HEK293T (cell line): ENCODE measurements at regions not wholly inside any gene's neighbourhood (a gene's known extent, or its start where the extent isn't known, plus 50 kb on each side); places are given as distances from the start of the nearest gene placed in this dataset.

Experiments
- CTCF ChIA-PET: fragments of 350-600 bp; formaldehyde crosslinking; extraction: SDS; loops from one replicate; lab custom pipeline; 2021; ENCODE audit warnings: antibody characterized with exemption, inconsistent platforms; lab: Yijun Ruan, JAX
- POLR2A ChIA-PET: fragments of 350-600 bp; formaldehyde crosslinking; extraction: SDS; loops from one replicate; lab custom pipeline; 2020; ENCODE audit warnings: antibody characterized with exemption, inconsistent platforms; lab: Yijun Ruan, JAX
- DNase-seq: peaks from one replicate; pipeline ENCODE4 v3.0.0; 2012; ENCODE audit warnings: mixed read lengths; ENCODE audit errors: extremely low spot score
- ARNT ChIP-seq: fragments of 450-650 bp; IDR thresholded peaks from 2 replicates; pipeline ENCODE4 v1.6.1; 2017; ENCODE audit warnings: mild to moderate bottlenecking
- BHLHE40 ChIP-seq: fragments of 450-650 bp; IDR thresholded peaks from 2 replicates; pipeline ENCODE4 v1.6.1; 2016; ENCODE audit warnings: mild to moderate bottlenecking, moderate library complexity, borderline replicate concordance
- CTBP1 ChIP-seq: fragments of 450-650 bp; IDR thresholded peaks from 2 replicates; pipeline ENCODE4 v1.6.1; 2016; ENCODE audit warnings: borderline replicate concordance
- ELF4 ChIP-seq: fragments of 450-650 bp; IDR thresholded peaks from 2 replicates; pipeline ENCODE4 v1.6.1; 2017; ENCODE audit warnings: antibody characterized with exemption
- FOXA1 ChIP-seq: fragments of 450-650 bp; IDR thresholded peaks from 2 replicates; pipeline ENCODE4 v1.6.1; 2016; ENCODE audit warnings: mild to moderate bottlenecking
- FOXK2 ChIP-seq: fragments of 450-650 bp; IDR thresholded peaks from 2 replicates; pipeline ENCODE4 v1.6.1; 2016; ENCODE audit warnings: mild to moderate bottlenecking
- FOXM1 ChIP-seq: fragments of 450-650 bp; IDR thresholded peaks from 2 replicates; pipeline ENCODE4 v1.6.1; 2017; ENCODE audit warnings: mild to moderate bottlenecking, borderline replicate concordance
- HDGF ChIP-seq: fragments of 450-650 bp; IDR thresholded peaks from 2 replicates; pipeline ENCODE4 v1.6.1; 2017; ENCODE audit warnings: antibody characterized with exemption, borderline replicate concordance
- L3MBTL2 ChIP-seq: fragments of 450-650 bp; conservative IDR thresholded peaks from 2 replicates; pipeline ENCODE4 v1.6.1; 2016; ENCODE audit warnings: mild to moderate bottlenecking
- LEF1 ChIP-seq: fragments of 450-650 bp; IDR thresholded peaks from 2 replicates; pipeline ENCODE4 v1.6.1; 2017; ENCODE audit warnings: mild to moderate bottlenecking, borderline replicate concordance
- NFRKB ChIP-seq: fragments of 450-650 bp; IDR thresholded peaks from 2 replicates; pipeline ENCODE4 v1.6.1; 2016; ENCODE audit warnings: mild to moderate bottlenecking, moderate library complexity
- PKNOX1 ChIP-seq: fragments of 450-650 bp; IDR thresholded peaks from 2 replicates; pipeline ENCODE4 v1.6.1; 2016
- SP1 ChIP-seq: fragments of 450-650 bp; IDR thresholded peaks from 2 replicates; pipeline ENCODE4 v1.6.1; 2017
- SUZ12 ChIP-seq: fragments of 450-650 bp; IDR thresholded peaks from 2 replicates; pipeline ENCODE4 v1.6.1; 2016; ENCODE audit warnings: mild to moderate bottlenecking
- TARDBP ChIP-seq: fragments of 450-650 bp; IDR thresholded peaks from 2 replicates; pipeline ENCODE4 v1.6.1; 2016
- ZNF384 ChIP-seq: fragments of 450-650 bp; IDR thresholded peaks from 2 replicates; pipeline ENCODE4 v1.6.1; 2016

- TF ChIP-seq NFRKB, result no peak
- TF ChIP-seq FOXA1, result no peak
- TF ChIP-seq FOXM1, result no peak
- TF ChIP-seq TARDBP, result no peak
- no peak for TF ChIP-seq SP1
- no peak for TF ChIP-seq SUZ12
- TF ChIP-seq FOXK2, result no peak
- TF ChIP-seq L3MBTL2, result no peak
- TF ChIP-seq LEF1, result no peak
- TF ChIP-seq ZNF384, result no peak
- TF ChIP-seq ELF4, result no peak
- no peak for TF ChIP-seq CTBP1
- no peak for TF ChIP-seq BHLHE40
- TF ChIP-seq PKNOX1, result no peak
- TF ChIP-seq HDGF, result no peak
- no peak for TF ChIP-seq ARNT
- CTCF ChIA-PET, result interaction anchor here (0.7 kb wide), 1 partner anchor 214 kb away, joined by 3 read pairs; no protein-coding TSS in a partner anchor
- POLR2A ChIA-PET, result no interaction called here
- DNase-seq, result no peak
These were observed 78.9 kb upstream of the ZNF280D start for GRCh38 chr15:56812221-56812620.

- POLR2A ChIA-PET, result no interaction called here
- TF ChIP-seq CTBP1, result no peak
- CTCF ChIA-PET, result no interaction called here
- DNase-seq, result no peak
These were observed 78.3 kb upstream of the ZNF280D start for GRCh38 chr15:56811586-56811985.

- ChIA-PET POLR2A (no interaction called here), CTCF (no interaction called here)
- no peak for TF ChIP-seq L3MBTL2
- no peak for TF ChIP-seq TARDBP
- TF ChIP-seq HDGF, result no peak
- TF ChIP-seq SUZ12, result no peak
- no peak for TF ChIP-seq BHLHE40
- TF ChIP-seq LEF1, result no peak
- no peak for TF ChIP-seq ARNT
- TF ChIP-seq ZNF384, result no peak
- no peak for TF ChIP-seq CTBP1
- TF ChIP-seq FOXA1, result no peak
- TF ChIP-seq NFRKB, result no peak
- no peak for TF ChIP-seq FOXM1
- no peak for TF ChIP-seq FOXK2
- no peak for TF ChIP-seq SP1
- no peak for TF ChIP-seq PKNOX1
- no peak for TF ChIP-seq ELF4
- DNase-seq, result no peak
These were observed 74.9 kb upstream of the ZNF280D start for GRCh38 chr15:56808160-56808559.

GRCh38 chr15:56806148-56806536, 72.8 kb upstream of the ZNF280D start:
- CTCF ChIA-PET, result no interaction called here
- TF ChIP-seq FOXK2 (no peak), PKNOX1 (no peak), ARNT (no peak), ELF4 (no peak), ZNF384 (no peak), FOXA1 (no peak), LEF1 (no peak), SUZ12 (no peak), TARDBP (no peak), HDGF (no peak), BHLHE40 (no peak), CTBP1 (no peak), SP1 (no peak), NFRKB (no peak), L3MBTL2 (no peak), FOXM1 (no peak)
- DNase-seq, result no peak
- POLR2A ChIA-PET, result no interaction called here

GRCh38 chr15:56805466-56806147, 72.3 kb upstream of the ZNF280D start:
- no peak for DNase-seq
- no peak for TF ChIP-seq FOXA1
- TF ChIP-seq L3MBTL2, result no peak
- no peak for TF ChIP-seq ELF4
- no peak for TF ChIP-seq LEF1
- no peak for TF ChIP-seq BHLHE40
- TF ChIP-seq SUZ12, result no peak
- TF ChIP-seq NFRKB, result no peak
- TF ChIP-seq FOXM1, result no peak
- no peak for TF ChIP-seq TARDBP
- TF ChIP-seq SP1, result no peak
- no peak for TF ChIP-seq FOXK2
- no peak for TF ChIP-seq PKNOX1
- no peak for TF ChIP-seq ARNT
- POLR2A ChIA-PET, result no interaction called here
- CTCF ChIA-PET, result no interaction called here

- ChIA-PET POLR2A (no interaction called here), CTCF (no interaction called here)
- no peak for TF ChIP-seq HDGF
- no peak for TF ChIP-seq PKNOX1
- TF ChIP-seq CTBP1, result no peak
- TF ChIP-seq SUZ12, result no peak
- TF ChIP-seq FOXA1, result no peak
- TF ChIP-seq TARDBP, result no peak
- no peak for TF ChIP-seq ELF4
- no peak for TF ChIP-seq LEF1
- no peak for TF ChIP-seq L3MBTL2
- no peak for DNase-seq
These were observed 71.6 kb upstream of the ZNF280D start for GRCh38 chr15:56804938-56805337.
